Kidney (tissue), 13 donors: ENCODE measurements at regions not wholly inside any gene's neighbourhood (a gene's known extent, or its start where the extent isn't known, plus 50 kb on each side); places are given as distances from the start of the nearest gene placed in this dataset.
A peak's percentile ranks its signal among the peaks of the same experiment; 100 is the strongest.

ENCODE experiments used
- DNase-seq, 5 donors: peaks; one replicate each; pipeline ENCODE4 v3.0.0-alpha.2; 2013 to 2020
- FAIRE-seq: peaks from 2 replicates; lab custom pipeline; 2012; peaks lifted over from hg19 to GRCh38; lab: Jason Lieb, UNC
- H3K27ac ChIP-seq, 2 donors: one replicate each; pipeline ENCODE4 v1.7.0; 2013; ENCODE audit warnings: low read depth in 2 of 2, low read length in 2 of 2, inconsistent platforms in 1 of 2
- H3K27me3 ChIP-seq: one replicate; pipeline ENCODE4 v1.7.1; 2013; ENCODE audit warnings: low read length, inconsistent platforms; ENCODE audit not compliant: control insufficient read depth, insufficient read depth
- H3K36me3 ChIP-seq, 3 donors: one replicate each; pipeline versions ENCODE4 v1.7.0 to v1.7.1; 2013; ENCODE audit warnings: low read length in 3 of 3, control low read depth in 1 of 3, inconsistent platforms in 1 of 3; ENCODE audit not compliant: insufficient read depth in 3 of 3, control insufficient read depth in 2 of 3
- H3K4me1 ChIP-seq, 3 donors: one replicate each; pipeline versions ENCODE4 v1.7.0 to v1.7.1; 2013; ENCODE audit warnings: low read length in 3 of 3, inconsistent platforms in 1 of 3, low read depth in 1 of 3; ENCODE audit not compliant: control insufficient read depth in 2 of 3, insufficient read depth in 2 of 3
- H3K4me3 ChIP-seq, 3 donors: one replicate each; pipeline versions ENCODE4 v1.7.0 to v1.8.1; 2013; ENCODE audit warnings: low read length in 3 of 3, control low read depth in 1 of 3, inconsistent platforms in 1 of 3
- H3K9ac ChIP-seq, 3 donors: one replicate each; pipeline versions ENCODE4 v1.7.0 to v1.7.1; 2013; ENCODE audit warnings: low read length in 3 of 3, control low read depth in 1 of 3, inconsistent platforms in 1 of 3
- H3K9me3 ChIP-seq, 3 donors: one replicate each; pipeline versions ENCODE4 v1.7.0 to v1.7.1; 2013; ENCODE audit warnings: low read length in 3 of 3, control low read depth in 1 of 3, inconsistent platforms in 1 of 3; ENCODE audit not compliant: control insufficient read depth in 2 of 3, insufficient read depth in 1 of 3
- CTCF ChIP-seq: IDR thresholded peaks from 3 replicates; pipeline ENCODE4 v1.5.1; 2012; ENCODE audit warnings: mild to moderate bottlenecking, moderate library complexity, borderline replicate concordance; ENCODE audit not compliant: insufficient read depth; ENCODE audit errors: extremely low read depth
- intact Hi-C: fragments of 100-400 bp; cut with DNase I; formaldehyde crosslinking; loops from one replicate; pipeline ENCODE4 v1.11.1; 2022
- donor health status: control.
- donor health status: control.
- donor health status: control.
- donor health status: control.
- donor health status: control.
- donor health status: DM: yes; HTN: yes; CAD: no.
- donor health status: Normal renal cell carcinoma (clear cell type).

GRCh38 chr14:78016532-78016931 lies 153.6 kb upstream of the NRXN3 start:
- Histone ChIP-seq H3K27me3 (no peaks in the 10 kb centered on the region), H3K9ac (no peak overlapping the region), H3K4me1 (no peaks in the 10 kb centered on the region), H3K36me3 (no peaks in the 10 kb centered on the region), H3K27ac (no peak overlapping the region), H3K4me3 (no peak overlapping the region), H3K9me3 (no peaks in the 10 kb centered on the region)
- intact Hi-C loops, result no loop called here
- DNase-seq (no peak), FAIRE-seq (no peak)
- TF ChIP-seq CTCF, result no peak

GRCh38 chr14:78018283-78018682 lies 151.9 kb upstream of the NRXN3 start:
- Histone ChIP-seq H3K4me3 (no peak overlapping the region), H3K36me3 (no peaks in the 10 kb centered on the region), H3K27ac (no peak overlapping the region), H3K9ac (no peak overlapping the region), H3K4me1 (no peaks in the 10 kb centered on the region), H3K9me3 (no peaks in the 10 kb centered on the region), H3K27me3 (no peaks in the 10 kb centered on the region)
- no peak for FAIRE-seq
- intact Hi-C loops, result no loop called here
- TF ChIP-seq CTCF, result no peak
- no peak for DNase-seq

- Histone ChIP-seq H3K27ac (no peak overlapping the region), H3K9ac (no peak overlapping the region), H3K36me3 (no peaks in the 10 kb centered on the region), H3K27me3 (no peaks in the 10 kb centered on the region), H3K4me3 (no peak overlapping the region), H3K9me3 (no peaks in the 10 kb centered on the region), H3K4me1 (no peaks in the 10 kb centered on the region)
- intact Hi-C loops, result no loop called here
- peak in 4 of 5 donors; percentile 57 to 78 (median 62) for DNase-seq
- peak; percentile 25 for TF ChIP-seq CTCF
- no peak for FAIRE-seq
These were observed 148.1 kb upstream of the NRXN3 start for GRCh38 chr14:78022059-78022458.

- intact Hi-C loops, result no loop called here
- H3K36me3 ChIP-seq, result no peaks in the 10 kb centered on the region
- FAIRE-seq, result no peak
These were observed 147.1 kb upstream of the NRXN3 start for GRCh38 chr14:78023112-78023511.

More at GRCh38 chr14:78023112-78023511, 147.1 kb upstream of the NRXN3 start:
- Histone ChIP-seq H3K4me1 (no peaks in the 10 kb centered on the region), H3K27ac (no peak overlapping the region), H3K4me3 (no peak overlapping the region), H3K9ac (no peak overlapping the region), H3K27me3 (no peaks in the 10 kb centered on the region), H3K9me3 (no peaks in the 10 kb centered on the region)
- DNase-seq, result no peak
- no peak for TF ChIP-seq CTCF
